A673 (cell line): ENCODE measurements at regions not wholly inside any gene's neighbourhood (a gene's known extent, or its start where the extent isn't known, plus 50 kb on each side); places are given as distances from the start of the nearest gene placed in this dataset.

Experiments
- CTCF ChIP-seq: fragments of 300-800, 200-600 bp; sonication (generic); conservative IDR thresholded peaks from 2 replicates; pipeline ENCODE4 v1.5.1; 2017; ENCODE audit warnings: low read depth, mild to moderate bottlenecking, antibody characterized with exemption, low read length, moderate library complexity, mixed read lengths
- EZH2 ChIP-seq: fragments of 200-600 bp; sonication (generic); IDR thresholded peaks from 2 replicates; pipeline ENCODE4 v1.6.1; 2017; ENCODE audit warnings: borderline replicate concordance, low read depth, mild to moderate bottlenecking, mixed read lengths, antibody characterized with exemption, low read length; ENCODE audit not compliant: poor library complexity, severe bottlenecking

- TF ChIP-seq EZH2: no peak
- TF ChIP-seq CTCF: no peak
These were observed 238.1 kb upstream of the SERP2 start for GRCh38 chr13:44135566-44135965.
